HUES48 (cell line): ENCODE measurements at regions not wholly inside any gene's neighbourhood (a gene's known extent, or its start where the extent isn't known, plus 50 kb on each side); places are given as distances from the start of the nearest gene placed in this dataset.
"Not testable (repeated sequence)": the region's sequence is repeated elsewhere in the genome, so short reads cannot be mapped to it uniquely, and the experiment has no call there.

ENCODE experiments used
- H3K27ac ChIP-seq: one replicate; pipeline ENCODE4 v1.7.0; 2013; ENCODE audit warnings: low read depth, low read length, inconsistent platforms
- H3K27me3 ChIP-seq: 2 replicates; pipeline ENCODE4 v1.6.1; 2013; ENCODE audit warnings: mild to moderate bottlenecking, low read length; ENCODE audit not compliant: control insufficient read depth, insufficient read depth
- H3K36me3 ChIP-seq: 2 replicates; pipeline ENCODE4 v1.6.1; 2013; ENCODE audit warnings: low read length; ENCODE audit not compliant: control insufficient read depth, insufficient read depth
- H3K4me1 ChIP-seq: 2 replicates; pipeline ENCODE4 v1.6.1; 2013; ENCODE audit warnings: mild to moderate bottlenecking, low read length; ENCODE audit not compliant: control insufficient read depth, insufficient read depth
- H3K4me3 ChIP-seq: 2 replicates; pipeline ENCODE4 v1.5.1; 2013; ENCODE audit warnings: mild to moderate bottlenecking, low read depth, low read length
- H3K9ac ChIP-seq: 2 replicates; pipeline ENCODE4 v1.6.1; 2013; ENCODE audit warnings: mild to moderate bottlenecking, low read depth, low read length, moderate library complexity
- H3K9me3 ChIP-seq: 2 replicates; pipeline ENCODE4 v1.6.1; 2013; ENCODE audit warnings: low read length; ENCODE audit not compliant: control insufficient read depth, insufficient read depth

GRCh38 chr9:30329431-30329830, 2055.0 kb upstream of the ACO1 start:
- Histone ChIP-seq H3K4me1 (no peaks in the 10 kb centered on the region), H3K9ac (no peak overlapping the region), H3K27me3 (no peaks in the 10 kb centered on the region), H3K4me3 (no peak overlapping the region), H3K27ac (no peak overlapping the region), H3K9me3 (no peaks in the 10 kb centered on the region), H3K36me3 (no peaks in the 10 kb centered on the region)

- H3K36me3 ChIP-seq = no peaks in the 10 kb centered on the region
- H3K9me3 ChIP-seq = no peaks in the 10 kb centered on the region
- H3K4me1 ChIP-seq = no peaks in the 10 kb centered on the region
- no peak overlapping the region for H3K9ac ChIP-seq
- H3K27ac ChIP-seq = no peak overlapping the region
- H3K27me3 ChIP-seq = no peaks in the 10 kb centered on the region
- no peak overlapping the region for H3K4me3 ChIP-seq
Measured at GRCh38 chr9:30348904-30349303, 2035.5 kb upstream of the ACO1 start.

- Histone ChIP-seq H3K27ac (no peak overlapping the region), H3K27me3 (no peaks in the 10 kb centered on the region), H3K36me3 (no peaks in the 10 kb centered on the region), H3K9ac (no peak overlapping the region), H3K9me3 (no peaks in the 10 kb centered on the region), H3K4me3 (no peak overlapping the region), H3K4me1 (no peaks in the 10 kb centered on the region)
Measured at GRCh38 chr9:30349526-30350513, 2034.6 kb upstream of the ACO1 start.

- no peak overlapping the region for H3K9ac ChIP-seq
Measured at GRCh38 chr9:30356221-30356620, 2028.2 kb upstream of the ACO1 start.

GRCh38 chr9:30362373-30362772, 2022.1 kb upstream of the ACO1 start:
- no peaks in the 10 kb centered on the region for H3K9me3 ChIP-seq
- H3K9ac ChIP-seq = no peak overlapping the region
- no peaks in the 10 kb centered on the region for H3K27me3 ChIP-seq
- peaks cover 10% of the 10 kb centered on the region; the same call in 1 of the 2 replicates for H3K4me1 ChIP-seq
- H3K36me3 ChIP-seq = no peaks in the 10 kb centered on the region
- H3K27ac ChIP-seq = no peak overlapping the region
- no peak overlapping the region; the same call in 1 of the 2 replicates for H3K4me3 ChIP-seq

More at GRCh38 chr9:30356221-30356620, 2028.2 kb upstream of the ACO1 start:
- Histone ChIP-seq H3K36me3 (no peaks in the 10 kb centered on the region), H3K4me1 (no peaks in the 10 kb centered on the region), H3K27me3 (no peaks in the 10 kb centered on the region), H3K27ac (no peak overlapping the region), H3K4me3 (no peak overlapping the region), H3K9me3 (no peaks in the 10 kb centered on the region)

GRCh38 chr9:30366140-30366539, 2018.3 kb upstream of the ACO1 start:
- H3K36me3 ChIP-seq, H3K27me3 ChIP-seq, H3K9me3 ChIP-seq, H3K27ac ChIP-seq, H3K4me1 ChIP-seq, H3K4me3 ChIP-seq, H3K9ac ChIP-seq: not testable (repeated sequence)

GRCh38 chr9:30382271-30382670, 2002.2 kb upstream of the ACO1 start:
- Histone ChIP-seq H3K27me3 (no peaks in the 10 kb centered on the region), H3K36me3 (no peaks in the 10 kb centered on the region), H3K27ac (no peak overlapping the region), H3K4me1 (no peaks in the 10 kb centered on the region), H3K4me3 (no peak overlapping the region), H3K9ac (no peak overlapping the region), H3K9me3 (no peaks in the 10 kb centered on the region)

GRCh38 chr9:30410273-30410672, 1974.2 kb upstream of the ACO1 start:
- H3K27ac ChIP-seq = no peak overlapping the region
- peaks cover 7% of the 10 kb centered on the region for H3K9me3 ChIP-seq
- no peaks in the 10 kb centered on the region for H3K27me3 ChIP-seq
- H3K4me1 ChIP-seq = 0 out of 2 replicates have a peak, but pooled peaks cover 3% of the 10 kb centered on the region
- no peak overlapping the region for H3K4me3 ChIP-seq
- no peak overlapping the region for H3K9ac ChIP-seq
- H3K36me3 ChIP-seq = no peaks in the 10 kb centered on the region

- Histone ChIP-seq H3K9me3 (peaks cover 8% of the 10 kb centered on the region), H3K27me3 (no peaks in the 10 kb centered on the region), H3K4me3 (no peak overlapping the region), H3K27ac (no peak overlapping the region), H3K9ac (no peak overlapping the region), H3K36me3 (no peaks in the 10 kb centered on the region), H3K4me1 (0 out of 2 replicates have a peak, but pooled peaks cover 3% of the 10 kb centered on the region)
Measured at GRCh38 chr9:30411571-30411970, 1972.9 kb upstream of the ACO1 start.

GRCh38 chr9:30459156-30459555, 1925.3 kb upstream of the ACO1 start:
- H3K4me3 ChIP-seq = no peak overlapping the region
- no peak overlapping the region for H3K9ac ChIP-seq
- no peaks in the 10 kb centered on the region for H3K9me3 ChIP-seq
- H3K27ac ChIP-seq = no peak overlapping the region
- no peaks in the 10 kb centered on the region for H3K27me3 ChIP-seq
- H3K36me3 ChIP-seq = no peaks in the 10 kb centered on the region
- H3K4me1 ChIP-seq = no peaks in the 10 kb centered on the region

- no peak overlapping the region for H3K4me3 ChIP-seq
- H3K9me3 ChIP-seq = no peaks in the 10 kb centered on the region
- H3K27me3 ChIP-seq = no peaks in the 10 kb centered on the region
- no peak overlapping the region for H3K9ac ChIP-seq
- no peaks in the 10 kb centered on the region for H3K4me1 ChIP-seq
- H3K36me3 ChIP-seq = no peaks in the 10 kb centered on the region
- no peak overlapping the region for H3K27ac ChIP-seq
Measured at GRCh38 chr9:30476826-30477225, 1907.6 kb upstream of the ACO1 start.
